Kidney capillary endothelial cell (primary cell): ENCODE measurements at regions not wholly inside any gene's neighbourhood (a gene's known extent, or its start where the extent isn't known, plus 50 kb on each side); places are given as distances from the start of the nearest gene placed in this dataset.
"Not testable (repeated sequence)": the region's sequence is repeated elsewhere in the genome, so short reads cannot be mapped to it uniquely, and the experiment has no call there.

Experiments used
- DNase-seq: peaks from one replicate; pipeline ENCODE4 v3.0.0-alpha.2; 2018; ENCODE audit warnings: low spot score

DNA sequence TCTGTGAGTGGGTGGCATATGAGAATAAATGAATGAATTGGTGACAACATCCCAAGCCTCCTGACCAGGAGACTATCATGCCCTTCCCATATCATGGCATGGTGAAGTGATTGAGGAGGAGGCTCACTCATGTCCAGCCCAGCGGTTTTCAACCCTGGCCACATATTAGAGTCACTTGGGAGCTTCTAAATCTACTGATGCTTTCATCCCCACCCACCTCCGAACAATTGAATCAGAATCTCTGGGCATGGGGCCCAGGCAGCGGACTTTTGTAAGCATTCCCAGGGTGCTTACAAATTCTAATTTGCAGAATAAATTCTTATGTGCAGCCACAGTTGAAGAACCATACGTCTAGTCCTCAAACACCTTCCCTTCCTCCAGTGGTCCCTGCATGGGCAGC lies 81.7 kb upstream of the SEC11C start:
- DNase-seq = no peak

DNA sequence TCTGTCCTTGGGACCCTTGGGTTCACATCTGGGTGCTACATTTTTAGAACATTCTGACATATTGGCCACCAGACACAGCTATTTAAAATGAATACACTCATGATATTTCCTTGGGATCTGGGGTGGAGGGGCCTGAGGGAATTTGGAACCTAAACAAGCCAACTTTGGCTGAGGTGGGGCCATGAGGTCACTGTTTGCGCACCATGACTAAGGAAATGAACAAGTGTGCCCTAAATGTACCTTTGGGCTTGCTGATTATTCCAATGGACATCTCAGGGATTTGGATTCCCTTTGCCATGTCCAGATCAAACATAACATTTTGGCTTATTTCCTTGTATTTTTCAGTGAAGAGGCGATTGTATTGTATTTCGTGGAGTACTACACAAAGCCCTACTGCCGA lies 80.5 kb upstream of the SEC11C start:
- DNase-seq = no peak

GRCh38 chr18:59060551-59060950 lies 79.1 kb upstream of the SEC11C start:
- DNase-seq = no peak

DNA sequence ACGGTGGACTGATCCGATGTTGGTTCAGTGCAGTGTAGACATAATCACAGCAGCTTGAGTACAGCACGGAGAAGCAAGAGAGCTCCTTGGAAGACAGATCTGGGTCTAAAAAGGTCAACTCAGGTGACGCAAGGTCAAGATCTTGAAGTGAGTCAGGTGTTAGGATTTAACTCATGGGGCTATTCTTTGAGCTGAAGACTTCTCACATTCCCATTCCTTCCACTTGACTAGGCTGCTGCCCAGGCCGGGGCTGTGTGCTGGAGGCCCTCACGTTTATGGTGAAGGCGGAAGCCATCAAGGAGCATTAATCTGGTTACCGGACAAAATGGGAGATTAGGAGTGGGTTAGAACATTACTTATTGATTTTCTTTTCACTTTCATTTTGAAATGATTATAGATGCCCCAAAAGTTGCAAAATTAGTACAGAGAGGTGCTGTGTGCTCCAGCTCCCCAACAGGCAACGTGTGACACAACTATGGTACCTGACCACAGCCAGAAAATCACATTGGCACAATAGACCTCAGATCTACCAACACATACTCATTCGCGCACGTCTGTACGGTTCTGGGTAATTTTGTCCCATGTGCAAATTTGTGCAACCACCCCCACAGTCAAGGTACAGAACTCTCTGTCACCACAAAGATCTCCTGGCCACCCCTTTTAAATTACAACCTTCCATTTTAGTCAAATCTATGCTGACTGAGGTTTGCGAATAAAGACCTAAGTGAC lies 77.6 kb upstream of the SEC11C start:
- DNase-seq = no peak

GRCh38 chr18:59062643-59063006 lies 77.1 kb upstream of the SEC11C start:
- DNase-seq = no peak

- no peak for DNase-seq
These were observed 76.3 kb upstream of the SEC11C start for GRCh38 chr18:59063300-59063906.

- no peak for DNase-seq
These were observed 75.8 kb upstream of the SEC11C start for GRCh38 chr18:59063912-59064311.

DNA sequence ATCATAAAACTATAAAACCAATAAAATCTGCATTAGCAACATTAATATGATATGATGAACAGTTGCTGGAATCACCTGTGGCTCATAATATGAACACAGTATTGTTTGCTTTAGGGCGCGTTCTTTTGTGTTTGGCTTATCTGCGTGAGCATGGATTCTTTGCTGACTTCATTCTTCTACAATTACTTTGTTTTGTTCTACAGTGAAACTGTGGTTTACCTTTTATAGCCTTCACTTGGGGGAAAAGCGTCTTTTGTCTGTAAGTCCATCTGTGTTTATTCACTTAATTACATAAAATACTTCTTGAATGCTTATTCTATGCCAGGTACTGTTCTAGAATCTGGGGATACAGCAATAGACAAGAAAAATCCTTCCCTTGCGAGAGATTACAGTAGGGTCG lies 74.0 kb upstream of the SEC11C start:
- no peak for DNase-seq

DNA sequence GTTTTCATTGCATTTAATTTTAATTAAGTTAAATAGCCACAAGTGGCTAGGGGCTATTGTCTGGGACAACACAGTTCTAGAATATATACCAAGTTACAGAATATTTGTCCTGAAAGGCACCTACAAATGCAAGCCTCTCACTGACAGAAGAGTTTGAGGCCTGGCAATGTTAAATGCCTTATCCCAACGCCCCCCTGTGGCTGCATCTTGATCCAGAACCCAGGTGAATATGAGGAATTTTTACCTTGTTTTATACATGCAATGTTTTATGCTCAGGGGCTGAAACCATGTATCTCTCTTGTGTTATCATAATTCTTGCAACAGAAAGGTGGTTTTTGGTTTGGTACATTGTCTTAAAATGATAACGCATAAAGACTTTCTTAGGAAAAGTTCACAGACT lies 71.8 kb upstream of the SEC11C start:
- DNase-seq = no peak

DNA sequence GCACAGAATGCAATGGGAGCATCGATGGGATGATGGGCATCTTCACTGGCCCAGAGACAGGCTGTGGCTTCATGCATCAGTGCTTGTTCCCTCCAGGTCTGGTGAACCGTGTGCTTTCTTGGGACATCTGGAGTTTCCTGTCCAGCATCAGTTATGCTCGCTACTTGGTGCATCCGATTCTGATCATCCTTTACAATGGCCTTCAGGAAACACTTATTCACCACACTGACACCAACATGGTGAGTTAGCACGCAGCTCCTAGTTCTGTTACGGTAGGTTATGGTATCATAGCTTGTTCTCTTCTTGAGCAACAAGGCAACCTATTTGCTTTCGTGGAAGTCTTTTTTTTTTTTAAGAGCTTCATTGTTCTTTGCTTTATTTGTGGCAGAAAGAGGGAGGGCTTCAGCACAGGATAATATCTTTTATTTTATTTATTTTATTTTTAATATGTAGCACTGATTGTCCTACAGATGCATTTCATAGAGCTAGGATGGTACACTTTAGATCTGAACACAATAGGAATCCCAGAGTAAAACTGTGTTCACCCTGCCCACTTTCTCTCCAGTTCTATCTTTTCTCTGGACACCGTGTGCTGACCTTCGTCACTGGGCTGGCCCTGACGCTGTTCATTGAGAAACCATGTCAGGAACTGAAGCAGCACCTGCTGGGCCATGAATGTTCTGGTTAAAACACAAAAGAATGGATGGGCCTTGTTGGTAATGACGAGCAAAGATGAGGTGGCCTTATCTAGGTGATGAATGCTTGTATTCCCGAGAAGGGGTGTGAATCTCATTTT lies 71.2 kb upstream of the SEC11C start:
- peak; percentile 84 for DNase-seq

DNA sequence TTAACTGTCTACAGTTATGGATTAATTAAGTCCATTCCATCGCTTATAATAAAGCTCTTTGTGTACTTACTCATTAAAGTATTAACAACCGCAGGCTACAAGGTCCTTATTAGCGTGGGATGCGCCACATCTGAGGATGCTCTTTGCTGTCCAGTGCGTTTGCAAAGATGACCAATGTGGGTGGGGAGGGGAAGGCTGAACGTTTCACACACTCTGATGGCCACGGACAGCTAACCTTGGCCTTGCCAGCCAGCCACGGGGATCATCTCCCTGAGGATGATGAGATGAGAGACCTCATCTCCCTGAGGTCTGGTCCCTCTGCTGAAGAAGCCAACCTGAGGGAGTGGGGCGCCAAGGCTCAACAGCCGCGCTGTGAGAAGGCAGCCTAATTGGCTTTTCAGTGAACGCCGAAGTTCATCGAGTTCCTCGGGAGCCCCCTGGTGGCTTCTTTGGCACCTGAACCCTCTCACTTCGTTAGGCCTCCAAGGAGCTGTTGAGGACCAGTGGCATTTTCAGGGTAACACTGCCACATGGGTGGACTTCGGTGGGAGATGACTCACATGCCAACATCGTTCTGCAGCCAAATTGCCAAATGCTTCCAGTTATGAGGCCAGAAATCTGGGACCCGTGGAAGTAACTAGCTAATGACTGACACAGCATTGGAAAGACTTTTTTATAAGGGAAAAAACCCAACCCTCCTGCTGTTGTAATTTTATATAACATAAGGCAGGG lies 69.3 kb upstream of the SEC11C start:
- DNase-seq = peak; percentile 91

DNA sequence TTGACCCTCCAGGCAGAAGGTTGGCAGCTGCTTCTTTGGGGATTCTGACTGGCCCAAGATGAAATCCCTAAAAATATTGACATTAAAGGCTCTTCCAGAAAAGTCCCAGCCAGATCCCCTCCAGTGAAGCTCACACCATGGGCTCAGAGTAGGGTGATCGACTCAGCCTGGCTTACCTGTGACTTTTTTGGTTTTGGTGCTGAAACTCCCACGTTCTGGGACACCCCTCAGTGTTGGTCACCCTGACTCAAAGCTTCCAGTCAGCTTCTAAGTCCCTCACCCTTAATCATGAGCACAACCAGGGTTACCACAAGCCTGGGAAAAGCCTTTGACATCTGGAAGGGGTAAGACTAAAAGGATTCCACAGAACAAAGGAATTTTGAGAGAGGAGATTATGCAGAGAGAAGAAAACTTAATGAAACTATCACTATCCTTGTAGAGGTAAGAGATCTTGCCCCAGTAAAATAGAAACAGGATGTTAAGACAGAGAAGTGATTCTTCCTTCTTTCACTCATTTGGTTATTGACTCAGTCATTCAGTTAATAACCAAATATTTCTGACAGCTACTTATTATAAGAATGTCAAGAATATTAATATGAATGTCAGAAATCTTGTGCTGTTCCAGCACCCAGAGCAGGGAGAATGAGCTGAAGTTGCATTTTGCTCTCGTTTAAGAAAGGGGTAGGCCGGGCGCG lies 66.8 kb upstream of the SEC11C start:
- DNase-seq = no peak

DNA sequence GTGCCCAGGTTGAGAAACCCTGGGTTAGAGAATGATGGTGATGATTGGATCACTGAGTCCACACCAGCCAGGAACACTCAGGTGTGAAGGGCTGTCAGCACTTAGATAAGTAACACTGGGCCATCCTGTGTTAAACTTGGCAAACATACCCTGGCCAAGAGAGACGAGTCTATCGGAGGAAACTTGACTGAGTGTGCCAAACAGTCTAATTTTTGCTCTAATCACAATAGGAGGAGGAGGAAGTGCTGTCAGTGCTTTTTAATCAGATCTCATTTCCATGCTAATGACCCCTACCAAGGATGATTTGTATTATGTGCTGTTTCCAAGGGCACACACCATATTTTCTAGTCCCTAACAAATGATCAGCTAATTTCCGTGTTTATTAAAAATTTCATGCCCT lies 63.8 kb upstream of the SEC11C start:
- no peak for DNase-seq

DNA sequence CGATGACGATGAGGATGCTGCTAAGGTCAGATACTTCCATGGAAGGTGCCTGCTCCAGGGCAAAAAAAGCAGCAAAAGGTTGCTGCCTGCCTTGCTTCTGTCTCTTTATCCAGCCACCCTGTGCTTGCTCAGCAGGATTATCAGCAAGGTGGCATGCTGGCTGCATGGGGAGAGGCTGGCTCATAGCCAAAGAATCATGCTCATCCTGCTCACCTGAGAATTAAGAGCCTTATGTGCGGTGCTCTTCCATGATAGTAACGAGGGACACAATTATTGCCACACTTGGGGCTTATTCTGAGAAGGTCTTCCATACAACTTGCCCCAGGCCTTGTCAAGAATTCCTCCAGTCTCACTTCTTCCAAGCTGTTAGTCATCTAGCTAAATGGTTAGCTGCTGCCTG lies 60.4 kb upstream of the SEC11C start:
- DNase-seq = no peak

DNA sequence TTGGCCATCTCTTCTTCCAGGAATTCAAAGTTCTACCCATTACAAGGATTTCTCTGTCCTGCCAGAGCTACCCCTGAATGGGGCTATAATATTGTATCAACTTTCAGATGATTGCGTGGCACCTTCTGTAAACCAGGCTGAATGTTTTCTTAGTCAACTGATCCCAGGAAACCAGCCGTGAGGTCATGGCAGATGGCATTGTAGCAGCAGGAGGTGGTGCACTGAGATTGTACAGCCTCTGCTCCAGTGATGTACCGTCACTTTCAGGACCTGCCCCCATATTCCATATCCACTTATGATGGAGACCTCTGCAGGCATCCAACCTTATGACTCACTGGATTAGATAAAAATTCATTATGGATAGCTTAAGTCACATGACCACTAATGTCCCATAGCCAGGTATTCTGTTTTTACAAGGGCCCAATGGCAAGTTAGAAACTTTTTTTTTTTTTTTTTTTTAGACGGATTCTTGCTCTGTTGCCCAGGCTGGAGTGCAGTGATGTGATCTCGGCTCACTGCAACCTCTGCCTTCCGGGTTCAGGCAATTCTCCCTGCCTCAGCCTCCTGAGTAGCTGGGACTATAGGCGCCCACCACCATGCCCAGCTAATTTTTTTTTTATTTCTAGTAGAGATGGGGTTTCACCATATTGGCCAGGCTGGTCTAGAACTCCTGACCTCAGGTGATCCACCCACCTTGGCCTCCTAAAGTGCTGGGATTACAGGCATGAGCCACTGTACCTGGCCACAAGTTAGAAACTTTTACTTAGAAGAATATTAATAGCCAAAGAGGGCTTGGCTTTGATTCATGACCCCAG lies 59.8 kb upstream of the SEC11C start:
- not testable (repeated sequence) for DNase-seq

DNA sequence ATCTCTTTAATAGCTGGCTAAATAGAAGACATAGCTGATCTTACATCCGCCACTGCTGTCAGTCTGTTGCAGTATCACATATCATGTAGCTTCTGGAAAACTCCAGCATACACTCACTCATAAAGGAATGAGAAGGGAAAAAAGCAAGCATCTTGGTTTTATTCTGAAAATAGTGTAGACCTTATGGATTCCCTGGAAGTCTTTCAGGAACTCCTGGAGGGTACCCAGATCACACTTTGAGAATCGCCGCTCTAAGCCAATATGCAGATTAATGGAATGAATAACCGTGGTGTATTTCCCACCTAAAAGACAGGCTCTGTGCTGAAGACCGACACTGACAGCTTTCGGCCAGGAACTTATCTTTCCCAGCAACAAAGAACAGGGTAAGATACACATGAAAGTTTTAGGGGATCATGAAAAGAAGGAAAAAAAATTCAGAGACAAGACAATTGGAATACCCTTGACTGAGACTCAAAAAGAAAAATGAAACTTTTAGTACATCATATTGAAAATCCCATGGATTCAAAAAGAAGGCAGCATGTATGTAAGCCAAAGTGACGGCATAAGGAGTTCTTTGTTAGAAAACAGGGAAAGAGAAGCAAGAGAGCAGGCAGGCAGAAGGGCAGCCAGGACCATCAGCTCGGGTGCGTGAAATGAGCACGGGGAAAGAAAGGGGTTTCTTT lies 56.4 kb upstream of the SEC11C start:
- no peak for DNase-seq

DNA sequence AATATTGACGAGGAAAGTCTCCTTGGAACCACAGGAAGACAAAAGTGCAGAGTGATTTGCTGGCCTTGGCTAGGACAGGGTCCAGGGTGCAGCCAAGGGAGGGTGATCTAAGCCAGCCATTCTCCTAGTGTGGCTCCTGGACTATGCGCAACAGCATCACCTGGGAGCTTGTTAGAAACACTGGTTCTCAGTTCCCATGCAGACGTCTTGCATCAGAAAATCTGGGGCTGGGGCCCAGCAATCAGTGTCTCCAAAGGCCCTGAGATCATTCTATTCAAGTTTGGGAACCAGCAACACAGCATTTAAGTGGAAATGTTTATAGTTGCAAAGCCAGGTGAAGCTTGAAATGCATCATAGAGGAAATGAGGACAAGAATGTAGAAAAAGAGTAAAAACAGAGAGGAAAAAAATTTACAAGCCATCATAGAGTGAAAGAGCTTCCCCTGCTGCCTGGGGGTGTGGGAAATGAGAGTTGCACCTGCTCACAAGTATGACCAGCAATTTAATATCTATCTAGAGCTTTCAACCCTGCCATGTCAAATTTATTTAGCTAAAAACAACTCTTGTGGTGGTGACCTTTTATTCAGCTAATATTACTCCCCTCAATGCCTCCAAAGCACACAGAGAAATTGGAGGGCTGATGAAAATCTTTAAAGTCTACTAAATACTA lies 54.4 kb upstream of the SEC11C start:
- DNase-seq = no peak

- peak; percentile 38 for DNase-seq
These were observed 53.9 kb upstream of the SEC11C start for GRCh38 chr18:59085797-59086196.

DNA sequence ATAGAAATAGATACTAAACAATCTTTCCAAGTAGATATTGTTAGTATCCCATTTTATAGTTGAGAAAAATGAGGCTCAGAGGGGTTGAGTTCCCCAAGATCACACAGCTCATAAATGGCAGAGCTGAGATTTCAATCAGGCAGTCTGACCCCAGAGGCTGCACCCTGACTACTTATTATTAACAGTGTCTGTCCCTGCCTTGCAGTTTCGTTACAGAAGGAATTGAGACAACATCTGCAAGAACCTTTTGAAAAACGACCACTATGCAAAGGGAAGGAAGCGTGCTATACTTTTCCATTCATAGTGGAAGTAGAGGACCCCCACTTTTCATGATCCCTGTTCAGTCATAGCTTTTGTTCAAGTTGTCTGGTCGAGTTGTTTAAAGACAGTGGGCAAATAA lies 53.2 kb upstream of the SEC11C start:
- no peak for DNase-seq

GRCh38 chr18:59087391-59087790 lies 52.3 kb upstream of the SEC11C start:
- DNase-seq = no peak
